ENCODE measurements at regions not wholly inside any gene's neighbourhood (a gene's known extent, or its start where the extent isn't known, plus 50 kb on each side); places are given as distances from the start of the nearest gene placed in this dataset.

GRCh38 chr1:30610917-30611316 lies 112.5 kb downstream of the MATN1 start:
- TF ChIP-seq CTCF (IDR thresholded peaks at IDR 0.05; ENCODE audit: low read depth, low read length, missing control alignments), result no peak
- in situ Hi-C loops (cut with HindIII; ENCODE audit: low pct_ligation_motif_present, low sequenced_read_pairs), result no loop called here

GRCh38 chr1:30609999-30610345 lies 113.4 kb downstream of the MATN1 start:
- no peaks in the 10 kb centered on the region for H3K27me3 ChIP-seq (replicated peaks)
- in situ Hi-C loops (cut with HindIII; ENCODE audit: low pct_ligation_motif_present, low sequenced_read_pairs), result no loop called here
- no peak overlapping the region for H3K4me3 ChIP-seq (ENCODE audit: low read depth, low read length)
- no peak overlapping the region for H3K27ac ChIP-seq
- no peaks in the 10 kb centered on the region for H3K36me3 ChIP-seq (replicated peaks)
- TF ChIP-seq CTCF (IDR thresholded peaks at IDR 0.05; ENCODE audit: low read depth, low read length, missing control alignments), result no peak
- no peak for DNase-seq

More at GRCh38 chr1:30610917-30611316, 112.5 kb downstream of the MATN1 start:
- H3K36me3 ChIP-seq (replicated peaks), result no peaks in the 10 kb centered on the region
- no peak overlapping the region for H3K4me3 ChIP-seq (ENCODE audit: low read depth, low read length)
- H3K27me3 ChIP-seq (replicated peaks), result no peaks in the 10 kb centered on the region
- DNase-seq, result no peak
- H3K27ac ChIP-seq, result no peak overlapping the region

- Histone ChIP-seq H3K4me3 (ENCODE audit: low read depth, low read length) (no peak overlapping the region), H3K36me3 (replicated peaks) (no peaks in the 10 kb centered on the region), H3K27me3 (replicated peaks) (no peaks in the 10 kb centered on the region), H3K27ac (no peak overlapping the region)
- DNase-seq, result no peak
- in situ Hi-C loops (cut with HindIII; ENCODE audit: low pct_ligation_motif_present, low sequenced_read_pairs), result no loop called here
- TF ChIP-seq CTCF (IDR thresholded peaks at IDR 0.05; ENCODE audit: low read depth, low read length, missing control alignments), result no peak
Measured at GRCh38 chr1:30609336-30609998, 113.9 kb downstream of the MATN1 start.

GRCh38 chr1:30607723-30608122 lies 115.7 kb downstream of the MATN1 start:
- H3K4me3 ChIP-seq (ENCODE audit: low read depth, low read length), result no peak overlapping the region
- no peak overlapping the region for H3K27ac ChIP-seq
- H3K36me3 ChIP-seq (replicated peaks), result no peaks in the 10 kb centered on the region
- TF ChIP-seq CTCF (IDR thresholded peaks at IDR 0.05; ENCODE audit: low read depth, low read length, missing control alignments), result no peak
- no peak for DNase-seq
- in situ Hi-C loops (cut with HindIII; ENCODE audit: low pct_ligation_motif_present, low sequenced_read_pairs), result no loop called here
- no peaks in the 10 kb centered on the region for H3K27me3 ChIP-seq (replicated peaks)

GRCh38 chr1:30606166-30606565 lies 117.2 kb downstream of the MATN1 start:
- in situ Hi-C loops (cut with HindIII; ENCODE audit: low pct_ligation_motif_present, low sequenced_read_pairs), result no loop called here
- no peak for TF ChIP-seq CTCF (IDR thresholded peaks at IDR 0.05; ENCODE audit: low read depth, low read length, missing control alignments)
- H3K27me3 ChIP-seq (replicated peaks), result no peaks in the 10 kb centered on the region
- H3K4me3 ChIP-seq (ENCODE audit: low read depth, low read length), result no peak overlapping the region
- no peak for DNase-seq
- H3K27ac ChIP-seq, result no peak overlapping the region
- H3K36me3 ChIP-seq (replicated peaks), result no peaks in the 10 kb centered on the region

- no peak overlapping the region for H3K27ac ChIP-seq
- DNase-seq, result no peak
- TF ChIP-seq CTCF (IDR thresholded peaks at IDR 0.05; ENCODE audit: low read depth, low read length, missing control alignments), result no peak
- no peaks in the 10 kb centered on the region for H3K36me3 ChIP-seq (replicated peaks)
- in situ Hi-C loops (cut with HindIII; ENCODE audit: low pct_ligation_motif_present, low sequenced_read_pairs), result no loop called here
- no peak overlapping the region for H3K4me3 ChIP-seq (ENCODE audit: low read depth, low read length)
- H3K27me3 ChIP-seq (replicated peaks), result no peaks in the 10 kb centered on the region
Measured at GRCh38 chr1:30605441-30605920, 117.9 kb downstream of the MATN1 start.
